ENCODE measurements at regions not wholly inside any gene's neighbourhood (a gene's known extent, or its start where the extent isn't known, plus 50 kb on each side); places are given as distances from the start of the nearest gene placed in this dataset.

- TF ChIP-seq POLR2A (IDR thresholded peaks at IDR 0.05) = no peak
- TF ChIP-seq CTCF (IDR thresholded peaks at IDR 0.05) = no peak
- TF ChIP-seq POLR2AphosphoS5 (IDR thresholded peaks at IDR 0.05) = no peak
Measured at GRCh38 chr17:34757106-34757505, 177.7 kb downstream of the TMEM132E start.

Data from breast epithelium (tissue), 3 donors.